Stimulated activated memory B cell treated with anti-CD40 and anti-IgM and Interleukin-4, amounts not matched to agents 10 μg/mL and 1 μg/mL and 100 μg/mL, for 72 hours (primary cell): ENCODE measurements at regions not wholly inside any gene's neighbourhood (a gene's known extent, or its start where the extent isn't known, plus 50 kb on each side); places are given as distances from the start of the nearest gene placed in this dataset.
"Not testable (repeated sequence)": the region's sequence is repeated elsewhere in the genome, so short reads cannot be mapped to it uniquely, and the experiment has no call there.

Experiments used
- ATAC-seq: fragments of 150-1000 bp; cut with Tn5 transposase; 2 replicates; pipeline ENCODE4 v1.10.0; 2021
- H3K27ac Mint-ChIP-seq: one replicate; pipeline ENCODE4 v1.8.0; 2022; ENCODE audit warnings: mild to moderate bottlenecking, mixed read lengths
- H3K27me3 Mint-ChIP-seq: one replicate; pipeline ENCODE4 v1.8.0; 2022; ENCODE audit warnings: mixed read lengths
- H3K36me3 Mint-ChIP-seq: one replicate; pipeline ENCODE4 v1.8.0; 2022; ENCODE audit warnings: mixed read lengths
- H3K4me1 Mint-ChIP-seq: one replicate; pipeline ENCODE4 v1.8.0; 2022; ENCODE audit warnings: mixed read lengths
- H3K4me3 Mint-ChIP-seq: one replicate; pipeline ENCODE4 v1.8.0; 2022; ENCODE audit warnings: mild to moderate bottlenecking, moderate library complexity, mixed read lengths
- H3K9me3 Mint-ChIP-seq: one replicate; pipeline ENCODE4 v1.8.0; 2022; ENCODE audit warnings: mixed read lengths

GRCh38 chr3:197424266-197424665, 125.9 kb upstream of the DLG1 start:
- Mint-ChIP-seq H3K4me3 (no peak overlapping the region), H3K9me3 (no peaks in the 10 kb centered on the region), H3K27me3 (peaks cover 53% of the 10 kb centered on the region), H3K36me3 (no peaks in the 10 kb centered on the region), H3K27ac (no peak overlapping the region), H3K4me1 (peaks cover 15% of the 10 kb centered on the region)
- no peak for ATAC-seq

DNA sequence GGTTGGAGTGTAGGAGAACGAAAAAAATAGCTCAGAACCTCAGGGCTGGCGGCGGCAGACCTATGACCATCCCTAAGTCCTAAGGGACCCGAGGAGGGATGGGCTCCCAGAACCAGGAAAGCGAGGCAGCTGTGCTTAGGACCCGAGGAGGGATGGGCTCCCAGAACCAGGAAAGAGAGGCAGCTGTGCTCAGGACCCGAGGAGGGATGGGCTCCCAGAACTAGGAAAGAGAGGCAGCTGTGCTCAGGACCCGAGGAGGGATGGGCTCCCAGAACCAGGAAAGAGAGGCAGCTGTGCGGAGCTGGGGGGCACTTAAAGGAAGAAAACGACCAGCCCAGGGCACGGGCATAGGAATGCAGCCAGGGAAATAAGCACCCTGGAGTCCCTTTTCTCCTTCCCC, 125.0 kb upstream of the DLG1 start:
- Mint-ChIP-seq H3K36me3 (no peaks in the 10 kb centered on the region), H3K4me1 (peaks cover 7% of the 10 kb centered on the region), H3K27ac (no peak overlapping the region), H3K27me3 (peaks cover 53% of the 10 kb centered on the region), H3K4me3 (no peak overlapping the region), H3K9me3 (no peaks in the 10 kb centered on the region)
- no peak for ATAC-seq

DNA sequence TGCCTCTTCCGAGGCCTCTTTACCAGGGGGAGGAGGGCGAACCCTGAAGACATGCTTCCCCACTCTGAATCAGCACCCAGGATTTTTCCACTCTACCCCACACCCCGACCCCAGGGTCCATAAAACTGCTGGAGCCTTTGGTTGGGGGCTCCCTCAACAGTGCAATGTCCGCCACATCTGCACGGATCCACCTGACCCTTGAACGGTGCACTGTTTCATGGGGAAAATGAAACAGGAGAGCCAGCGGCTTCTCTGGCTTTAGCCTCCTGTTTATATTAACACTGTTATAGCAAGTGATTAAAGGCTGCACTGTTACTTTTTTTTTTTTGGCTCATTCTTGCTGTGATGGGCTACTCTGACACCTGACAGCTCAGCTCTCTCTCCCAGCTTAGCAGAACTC, 124.1 kb upstream of the DLG1 start:
- no peak overlapping the region for H3K4me3 Mint-ChIP-seq
- H3K9me3 Mint-ChIP-seq: no peaks in the 10 kb centered on the region
- H3K36me3 Mint-ChIP-seq: no peaks in the 10 kb centered on the region
- no peak for ATAC-seq
- H3K27ac Mint-ChIP-seq: no peak overlapping the region
- no peaks in the 10 kb centered on the region for H3K4me1 Mint-ChIP-seq
- peaks cover 57% of the 10 kb centered on the region for H3K27me3 Mint-ChIP-seq

- H3K27ac Mint-ChIP-seq: no peak overlapping the region
Observed at GRCh38 chr3:197421021-197421420, 122.6 kb upstream of the DLG1 start.

DNA sequence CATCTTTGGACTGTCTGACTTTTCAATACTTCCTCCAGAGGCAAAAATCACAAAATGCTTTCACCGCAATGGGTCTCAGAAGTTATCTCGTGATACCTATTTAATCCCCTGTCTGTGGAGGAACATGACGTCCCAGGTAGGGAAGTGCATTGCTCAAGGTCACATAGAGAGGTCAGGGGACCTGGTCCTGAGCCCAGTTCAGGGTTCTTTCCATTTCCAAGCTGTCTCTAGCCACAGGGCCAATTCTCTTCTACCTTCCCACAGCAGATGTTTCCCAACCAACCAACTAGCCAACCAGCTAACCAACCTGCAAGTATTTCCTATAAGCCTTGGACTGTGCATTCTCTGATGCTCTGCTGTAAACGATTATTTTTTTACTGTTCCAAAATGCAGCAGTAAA, 122.2 kb upstream of the DLG1 start:
- H3K4me3 Mint-ChIP-seq: no peak overlapping the region
- H3K4me1 Mint-ChIP-seq: no peaks in the 10 kb centered on the region
- no peaks in the 10 kb centered on the region for H3K9me3 Mint-ChIP-seq
- H3K27ac Mint-ChIP-seq: no peak overlapping the region
- H3K27me3 Mint-ChIP-seq: peaks cover 52% of the 10 kb centered on the region
- ATAC-seq: no peak
- H3K36me3 Mint-ChIP-seq: no peaks in the 10 kb centered on the region

More at GRCh38 chr3:197421021-197421420, 122.6 kb upstream of the DLG1 start:
- H3K36me3 Mint-ChIP-seq: no peaks in the 10 kb centered on the region
- no peak for ATAC-seq
- peaks cover 56% of the 10 kb centered on the region for H3K27me3 Mint-ChIP-seq
- no peak overlapping the region for H3K4me3 Mint-ChIP-seq
- no peaks in the 10 kb centered on the region for H3K4me1 Mint-ChIP-seq
- H3K9me3 Mint-ChIP-seq: no peaks in the 10 kb centered on the region

- Mint-ChIP-seq H3K9me3 (no peaks in the 10 kb centered on the region), H3K4me1 (no peaks in the 10 kb centered on the region), H3K27ac (no peak overlapping the region), H3K27me3 (peaks cover 47% of the 10 kb centered on the region), H3K36me3 (no peaks in the 10 kb centered on the region), H3K4me3 (no peak overlapping the region)
- ATAC-seq: no peak
Observed at GRCh38 chr3:197420115-197420514, 121.7 kb upstream of the DLG1 start.

GRCh38 chr3:197419696-197420095, 121.3 kb upstream of the DLG1 start:
- ATAC-seq: no peak
- Mint-ChIP-seq H3K36me3 (no peaks in the 10 kb centered on the region), H3K4me1 (no peaks in the 10 kb centered on the region), H3K4me3 (no peak overlapping the region), H3K9me3 (no peaks in the 10 kb centered on the region), H3K27me3 (peaks cover 43% of the 10 kb centered on the region), H3K27ac (no peak overlapping the region)

- no peaks in the 10 kb centered on the region for H3K36me3 Mint-ChIP-seq
- peaks cover 29% of the 10 kb centered on the region for H3K27me3 Mint-ChIP-seq
- H3K27ac Mint-ChIP-seq: no peak overlapping the region
- no peak for ATAC-seq
- no peaks in the 10 kb centered on the region for H3K4me1 Mint-ChIP-seq
- H3K9me3 Mint-ChIP-seq: no peaks in the 10 kb centered on the region
- no peak overlapping the region for H3K4me3 Mint-ChIP-seq
Observed at GRCh38 chr3:197417911-197418618, 119.7 kb upstream of the DLG1 start.

DNA sequence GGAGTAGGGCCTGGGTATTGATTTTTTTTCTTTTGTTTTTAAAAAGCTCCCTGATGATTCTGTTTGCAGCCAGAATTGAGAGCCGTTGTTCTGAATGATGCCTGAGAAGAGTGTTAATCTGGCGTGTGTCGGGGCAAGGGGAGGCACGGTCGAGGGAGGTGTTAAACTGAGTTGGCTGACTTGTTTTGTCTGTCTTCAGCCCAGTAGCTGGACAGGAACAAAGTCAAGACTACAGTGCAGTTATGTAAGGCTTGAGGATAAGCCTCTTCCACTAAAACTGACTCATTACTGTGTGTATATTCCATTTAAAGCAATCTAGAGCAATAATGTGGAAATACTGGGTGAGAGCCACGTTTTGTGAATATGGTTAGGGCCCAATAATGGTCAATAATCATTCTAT, 119.0 kb upstream of the DLG1 start:
- no peak overlapping the region for H3K27ac Mint-ChIP-seq
- no peak for ATAC-seq
- H3K4me1 Mint-ChIP-seq: no peaks in the 10 kb centered on the region
- H3K27me3 Mint-ChIP-seq: peaks cover 25% of the 10 kb centered on the region
- H3K36me3 Mint-ChIP-seq: no peaks in the 10 kb centered on the region
- H3K9me3 Mint-ChIP-seq: no peaks in the 10 kb centered on the region
- no peak overlapping the region for H3K4me3 Mint-ChIP-seq

DNA sequence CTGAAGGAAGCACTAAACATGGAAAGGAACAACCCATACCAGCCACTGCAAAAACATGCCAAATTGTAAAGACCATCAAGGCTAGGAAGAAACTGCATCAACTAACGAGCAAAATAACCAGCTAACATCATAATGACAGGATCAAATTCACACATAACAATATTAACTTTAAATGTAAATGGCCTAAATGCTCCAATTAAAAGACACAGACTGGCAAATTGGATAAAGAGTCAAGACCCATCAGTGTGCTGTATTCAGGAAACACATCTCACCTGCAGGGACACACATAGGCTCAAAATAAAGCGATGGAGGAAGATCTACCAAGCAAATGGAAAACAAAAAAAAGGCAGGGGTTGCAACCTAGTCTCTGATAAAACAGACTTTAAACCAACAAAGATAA, 113.5 kb upstream of the DLG1 start:
- H3K9me3 Mint-ChIP-seq, ATAC-seq, H3K4me3 Mint-ChIP-seq, H3K27ac Mint-ChIP-seq, H3K4me1 Mint-ChIP-seq, H3K36me3 Mint-ChIP-seq: not testable (repeated sequence)
- peaks cover 37% of the 10 kb centered on the region for H3K27me3 Mint-ChIP-seq

DNA sequence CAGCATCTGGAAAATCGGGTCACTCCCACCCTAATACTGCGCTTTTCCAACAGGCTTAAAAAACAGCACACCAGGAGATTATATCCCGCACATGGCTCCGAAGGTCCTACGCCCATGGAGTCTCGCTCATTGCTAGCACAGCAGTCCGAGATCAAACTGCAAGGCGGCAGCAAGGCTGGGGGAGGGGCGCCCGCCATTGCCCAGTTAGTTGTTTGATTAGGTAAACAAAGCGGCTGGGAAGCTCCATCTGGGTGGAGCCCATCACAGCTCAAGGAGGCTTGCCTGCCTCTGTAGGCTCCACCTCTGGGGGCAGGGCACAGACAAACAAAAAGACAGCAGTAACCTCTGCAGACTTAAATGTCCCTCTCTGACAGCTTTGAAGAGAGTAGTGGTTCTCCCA, 111.8 kb upstream of the DLG1 start:
- peaks cover 41% of the 10 kb centered on the region for H3K27me3 Mint-ChIP-seq
- H3K9me3 Mint-ChIP-seq, ATAC-seq, H3K4me1 Mint-ChIP-seq, H3K27ac Mint-ChIP-seq, H3K36me3 Mint-ChIP-seq, H3K4me3 Mint-ChIP-seq: not testable (repeated sequence)

GRCh38 chr3:197408177-197408957, 110.0 kb upstream of the DLG1 start:
- ATAC-seq: no peak
- peaks cover 5% of the 10 kb centered on the region for H3K9me3 Mint-ChIP-seq
- no peak overlapping the region for H3K27ac Mint-ChIP-seq
- peaks cover 51% of the 10 kb centered on the region for H3K27me3 Mint-ChIP-seq
- no peaks in the 10 kb centered on the region for H3K4me1 Mint-ChIP-seq
- H3K4me3 Mint-ChIP-seq: no peak overlapping the region
- no peaks in the 10 kb centered on the region for H3K36me3 Mint-ChIP-seq

DNA sequence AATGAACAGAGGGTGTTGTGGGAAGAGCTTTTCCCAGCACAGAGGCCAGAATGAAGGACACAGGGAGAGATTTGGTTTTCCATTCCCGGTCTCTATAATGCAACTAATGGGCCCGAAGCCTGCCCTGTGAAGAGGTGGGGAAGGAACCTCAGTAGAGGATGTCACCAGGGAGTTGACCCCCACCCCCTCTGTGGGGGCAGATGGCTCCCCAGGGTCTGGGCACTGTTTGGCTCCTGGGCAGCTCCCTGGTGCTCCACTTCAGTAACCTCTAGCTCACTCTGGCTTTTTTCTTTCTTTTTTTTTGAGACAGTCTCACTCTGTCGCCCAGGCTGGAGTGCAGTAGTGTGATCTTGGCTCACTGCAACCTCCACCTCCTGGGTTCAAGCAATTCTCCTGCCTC, 109.1 kb upstream of the DLG1 start:
- peaks cover 51% of the 10 kb centered on the region for H3K27me3 Mint-ChIP-seq
- no peaks in the 10 kb centered on the region for H3K36me3 Mint-ChIP-seq
- no peak for ATAC-seq
- H3K4me1 Mint-ChIP-seq: no peaks in the 10 kb centered on the region
- H3K4me3 Mint-ChIP-seq: no peak overlapping the region
- no peak overlapping the region for H3K27ac Mint-ChIP-seq
- H3K9me3 Mint-ChIP-seq: peaks cover 5% of the 10 kb centered on the region

DNA sequence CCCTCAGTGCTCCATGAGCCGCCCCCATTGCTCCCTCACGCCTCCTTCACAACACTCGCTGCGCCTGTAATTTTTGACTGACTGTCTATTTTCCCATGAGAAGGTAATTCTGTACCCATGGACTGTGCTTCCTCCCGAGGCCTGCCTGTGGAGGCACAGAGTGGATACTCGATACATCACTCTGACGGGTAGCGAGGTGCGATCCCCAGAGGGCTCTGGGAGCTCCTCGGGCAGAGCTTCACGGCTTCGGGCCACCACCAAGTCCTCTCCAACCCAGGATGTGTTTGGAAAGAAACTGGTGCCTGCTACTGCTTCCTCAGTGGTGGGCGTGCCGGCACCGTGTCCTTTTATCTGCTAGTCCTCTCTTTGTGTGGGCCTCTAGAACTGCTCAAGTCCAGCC, 108.6 kb upstream of the DLG1 start:
- Mint-ChIP-seq H3K9me3 (peaks cover 4% of the 10 kb centered on the region), H3K4me3 (no peak overlapping the region), H3K36me3 (no peaks in the 10 kb centered on the region), H3K4me1 (no peaks in the 10 kb centered on the region), H3K27me3 (peaks cover 46% of the 10 kb centered on the region), H3K27ac (no peak overlapping the region)
- no peak for ATAC-seq

- H3K27me3 Mint-ChIP-seq: peaks cover 39% of the 10 kb centered on the region
- no peak for ATAC-seq
- H3K4me1 Mint-ChIP-seq: no peaks in the 10 kb centered on the region
- no peak overlapping the region for H3K4me3 Mint-ChIP-seq
- no peak overlapping the region for H3K27ac Mint-ChIP-seq
- peaks cover 2% of the 10 kb centered on the region for H3K9me3 Mint-ChIP-seq
- H3K36me3 Mint-ChIP-seq: no peaks in the 10 kb centered on the region
Observed at GRCh38 chr3:197406266-197406665, 107.9 kb upstream of the DLG1 start.

GRCh38 chr3:197404754-197405153, 106.3 kb upstream of the DLG1 start:
- no peak for ATAC-seq
- H3K36me3 Mint-ChIP-seq: no peaks in the 10 kb centered on the region
- no peak overlapping the region for H3K27ac Mint-ChIP-seq
- peaks cover 33% of the 10 kb centered on the region for H3K27me3 Mint-ChIP-seq
- H3K4me1 Mint-ChIP-seq: no peaks in the 10 kb centered on the region
- no peak overlapping the region for H3K4me3 Mint-ChIP-seq
- H3K9me3 Mint-ChIP-seq: no peaks in the 10 kb centered on the region
